Astrocyte (in vitro differentiated cells and primary cell): ENCODE measurements at regions not wholly inside any gene's neighbourhood (a gene's known extent, or its start where the extent isn't known, plus 50 kb on each side); places are given as distances from the start of the nearest gene placed in this dataset.
"Not testable (repeated sequence)": the region's sequence is repeated elsewhere in the genome, so short reads cannot be mapped to it uniquely, and the experiment has no call there.

ENCODE experiments used
- CTCF ChIP-seq: IDR thresholded peaks from 2 replicates; pipeline ENCODE4 v1.5.1; 2011; ENCODE audit warnings: low read depth, mild to moderate bottlenecking, inconsistent platforms, low read length, moderate library complexity; ENCODE audit not compliant: insufficient read depth
- EZH2 ChIP-seq: IDR thresholded peaks from 2 replicates; pipeline ENCODE4 v1.6.1; 2012; ENCODE audit warnings: mild to moderate bottlenecking, low read length, inconsistent platforms; ENCODE audit not compliant: insufficient read depth

GRCh38 chr4:86453611-86454072, 93.8 kb upstream of the MAPK10 start:
- TF ChIP-seq CTCF, EZH2: not testable (repeated sequence)
